Urinary bladder (tissue), 3 donors: ENCODE measurements at regions not wholly inside any gene's neighbourhood (a gene's known extent, or its start where the extent isn't known, plus 50 kb on each side); places are given as distances from the start of the nearest gene placed in this dataset.
"Not testable (repeated sequence)": the region's sequence is repeated elsewhere in the genome, so short reads cannot be mapped to it uniquely, and the experiment has no call there.

Experiments used
- DNase-seq: peaks from one replicate; pipeline ENCODE4 v3.0.0-alpha.2; 2015; ENCODE audit errors: extremely low spot score
- H3K27ac ChIP-seq: one replicate; pipeline ENCODE4 v1.5.1; 2013; ENCODE audit warnings: low read depth, mild to moderate bottlenecking, moderate library complexity
- H3K36me3 ChIP-seq: one replicate; pipeline ENCODE4 v1.6.1; 2013; ENCODE audit warnings: mild to moderate bottlenecking, moderate library complexity; ENCODE audit not compliant: insufficient read depth
- H3K4me1 ChIP-seq: one replicate; pipeline ENCODE4 v1.6.1; 2013; ENCODE audit warnings: mild to moderate bottlenecking, moderate library complexity; ENCODE audit not compliant: insufficient read depth
- H3K4me3 ChIP-seq: one replicate; pipeline ENCODE4 v1.5.1; 2013; ENCODE audit warnings: low read depth, low read length
- WGBS: extraction: QIAGEN DNeasy Blood & Tissue Kit; methylation state at CpG from one replicate; pipeline ENCODE4 v1.1.7; 2013; 5-methylcytosine and 5-hydroxymethylcytosine counted together
- donor health status: healthy with polysubstance abuse.
- donor health status: healthy.

- H3K4me1 ChIP-seq = no peaks in the 10 kb centered on the region
- no peak overlapping the region for H3K4me3 ChIP-seq
- H3K27ac ChIP-seq = no peak overlapping the region
- no peaks in the 10 kb centered on the region for H3K36me3 ChIP-seq
- DNase-seq = no peak
Measured at GRCh38 chr2:228433721-228434120, 252.2 kb upstream of the SPHKAP start.

GRCh38 chr2:228432116-228432515 lies 250.6 kb upstream of the SPHKAP start:
- Histone ChIP-seq H3K27ac (no peak overlapping the region), H3K36me3 (no peaks in the 10 kb centered on the region), H3K4me3 (no peak overlapping the region), H3K4me1 (no peaks in the 10 kb centered on the region)
- WGBS = 58% methylated on average over 4 of the region's 4 CpGs
- no peak for DNase-seq

GRCh38 chr2:228430986-228431385 lies 249.5 kb upstream of the SPHKAP start:
- Histone ChIP-seq H3K36me3 (no peaks in the 10 kb centered on the region), H3K4me1 (no peaks in the 10 kb centered on the region), H3K4me3 (no peak overlapping the region), H3K27ac (no peak overlapping the region)
- no peak for DNase-seq
- WGBS = 47% methylated on average over 1 of the region's 1 CpG

GRCh38 chr2:228426502-228427216 lies 245.2 kb upstream of the SPHKAP start:
- no peaks in the 10 kb centered on the region for H3K36me3 ChIP-seq
- no peak for DNase-seq
- H3K4me1 ChIP-seq = no peaks in the 10 kb centered on the region
- H3K27ac ChIP-seq = no peak overlapping the region
- WGBS = 53% methylated on average over 1 of the region's 1 CpG
- H3K4me3 ChIP-seq = no peak overlapping the region

GRCh38 chr2:228425411-228426060 lies 244.0 kb upstream of the SPHKAP start:
- not testable (repeated sequence) for H3K4me3 ChIP-seq, H3K36me3 ChIP-seq, H3K27ac ChIP-seq, H3K4me1 ChIP-seq, DNase-seq
- WGBS = 71% methylated on average over 31 of the region's 31 CpGs

- H3K36me3 ChIP-seq = no peaks in the 10 kb centered on the region
- no peaks in the 10 kb centered on the region for H3K4me1 ChIP-seq
- H3K4me3 ChIP-seq = no peak overlapping the region
- WGBS = 34% methylated on average over 1 of the region's 1 CpG
- DNase-seq = no peak
- no peak overlapping the region for H3K27ac ChIP-seq
Measured at GRCh38 chr2:228417956-228418355, 236.5 kb upstream of the SPHKAP start.

GRCh38 chr2:228417526-228417925 lies 236.0 kb upstream of the SPHKAP start:
- no peak for DNase-seq
- no peak overlapping the region for H3K27ac ChIP-seq
- H3K4me1 ChIP-seq = no peaks in the 10 kb centered on the region
- no peaks in the 10 kb centered on the region for H3K36me3 ChIP-seq
- 27% methylated on average over 2 of the region's 2 CpGs for WGBS
- no peak overlapping the region for H3K4me3 ChIP-seq

- WGBS = 79% methylated on average over 1 of the region's 1 CpG
Measured at GRCh38 chr2:228410061-228410460, 228.6 kb upstream of the SPHKAP start.

GRCh38 chr2:228409493-228409892 lies 228.0 kb upstream of the SPHKAP start:
- H3K36me3 ChIP-seq = no peaks in the 10 kb centered on the region
- no peak overlapping the region for H3K27ac ChIP-seq
- WGBS = 66% methylated on average over 1 of the region's 1 CpG
- no peak overlapping the region for H3K4me3 ChIP-seq
- no peak for DNase-seq
- H3K4me1 ChIP-seq = no peaks in the 10 kb centered on the region

More at GRCh38 chr2:228410061-228410460, 228.6 kb upstream of the SPHKAP start:
- DNase-seq = no peak
- no peak overlapping the region for H3K4me3 ChIP-seq
- no peak overlapping the region for H3K27ac ChIP-seq
- H3K4me1 ChIP-seq = no peaks in the 10 kb centered on the region
- no peaks in the 10 kb centered on the region for H3K36me3 ChIP-seq

GRCh38 chr2:228408529-228409227 lies 227.2 kb upstream of the SPHKAP start:
- 71% methylated on average over 4 of the region's 4 CpGs for WGBS
- no peak for DNase-seq
- no peaks in the 10 kb centered on the region for H3K4me1 ChIP-seq
- no peaks in the 10 kb centered on the region for H3K36me3 ChIP-seq
- H3K4me3 ChIP-seq = no peak overlapping the region
- H3K27ac ChIP-seq = no peak overlapping the region

GRCh38 chr2:228407821-228408220 lies 226.3 kb upstream of the SPHKAP start:
- Histone ChIP-seq H3K4me3 (no peak overlapping the region), H3K27ac (no peak overlapping the region), H3K4me1 (no peaks in the 10 kb centered on the region), H3K36me3 (no peaks in the 10 kb centered on the region)
- no peak for DNase-seq

- no peak overlapping the region for H3K4me3 ChIP-seq
- no peak overlapping the region for H3K27ac ChIP-seq
- no peaks in the 10 kb centered on the region for H3K36me3 ChIP-seq
- WGBS = 81% methylated on average over 3 of the region's 3 CpGs
- no peak for DNase-seq
- no peaks in the 10 kb centered on the region for H3K4me1 ChIP-seq
Measured at GRCh38 chr2:228401065-228401912, 219.8 kb upstream of the SPHKAP start.

GRCh38 chr2:228387776-228388175 lies 206.3 kb upstream of the SPHKAP start:
- no peak for DNase-seq
- Histone ChIP-seq H3K27ac (no peak overlapping the region), H3K4me3 (no peak overlapping the region), H3K4me1 (no peaks in the 10 kb centered on the region), H3K36me3 (no peaks in the 10 kb centered on the region)
- 83% methylated on average over 3 of the region's 3 CpGs for WGBS
